Retina (tissue), 1 donor: ENCODE measurements at regions not wholly inside any gene's neighbourhood (a gene's known extent, or its start where the extent isn't known, plus 50 kb on each side); places are given as distances from the start of the nearest gene placed in this dataset.
"Not testable (repeated sequence)": the region's sequence is repeated elsewhere in the genome, so short reads cannot be mapped to it uniquely, and the experiment has no call there.

Experiments used
- DNase-seq: peaks from one replicate; pipeline ENCODE4 v3.0.0-alpha.2; 2016

DNA sequence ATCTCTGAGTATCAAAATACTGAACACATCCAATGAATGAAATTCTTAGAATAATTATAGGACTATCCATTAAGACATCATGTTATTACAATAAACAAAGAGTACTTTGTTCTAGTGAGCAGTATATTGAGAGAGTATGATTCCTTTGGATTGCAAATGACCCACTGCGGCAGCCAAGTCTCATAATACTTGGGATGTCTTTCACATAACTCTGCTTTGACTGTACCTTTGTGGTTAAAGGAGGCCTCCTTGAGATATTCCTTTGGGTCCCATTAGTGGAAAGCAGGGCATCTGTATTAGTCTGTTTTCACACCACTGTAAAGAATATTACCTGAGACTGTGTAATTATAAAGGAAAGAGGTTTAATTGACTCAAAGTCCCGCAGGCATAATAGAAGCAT lies 593.8 kb downstream of the TRHDE start:
- DNase-seq = no peak

DNA sequence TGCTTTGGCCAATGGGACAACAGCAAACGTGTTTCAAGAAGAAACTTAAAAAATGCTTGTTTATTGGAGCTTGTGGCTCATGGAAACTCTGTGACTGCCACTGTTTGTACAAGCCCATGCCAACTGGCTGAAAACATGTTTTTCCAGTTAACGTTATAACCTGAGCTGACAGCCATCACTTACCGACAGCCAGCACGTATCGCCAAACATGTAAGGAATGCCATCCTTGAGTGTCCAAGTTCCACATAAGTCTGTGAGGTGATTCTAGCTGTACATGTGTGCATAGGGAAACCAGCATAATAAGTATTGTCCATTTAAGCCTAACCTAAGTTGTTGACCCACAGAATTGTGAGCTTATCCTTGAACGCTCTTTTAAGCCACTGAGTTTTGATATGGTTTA lies 596.9 kb downstream of the TRHDE start:
- DNase-seq = no peak

DNA sequence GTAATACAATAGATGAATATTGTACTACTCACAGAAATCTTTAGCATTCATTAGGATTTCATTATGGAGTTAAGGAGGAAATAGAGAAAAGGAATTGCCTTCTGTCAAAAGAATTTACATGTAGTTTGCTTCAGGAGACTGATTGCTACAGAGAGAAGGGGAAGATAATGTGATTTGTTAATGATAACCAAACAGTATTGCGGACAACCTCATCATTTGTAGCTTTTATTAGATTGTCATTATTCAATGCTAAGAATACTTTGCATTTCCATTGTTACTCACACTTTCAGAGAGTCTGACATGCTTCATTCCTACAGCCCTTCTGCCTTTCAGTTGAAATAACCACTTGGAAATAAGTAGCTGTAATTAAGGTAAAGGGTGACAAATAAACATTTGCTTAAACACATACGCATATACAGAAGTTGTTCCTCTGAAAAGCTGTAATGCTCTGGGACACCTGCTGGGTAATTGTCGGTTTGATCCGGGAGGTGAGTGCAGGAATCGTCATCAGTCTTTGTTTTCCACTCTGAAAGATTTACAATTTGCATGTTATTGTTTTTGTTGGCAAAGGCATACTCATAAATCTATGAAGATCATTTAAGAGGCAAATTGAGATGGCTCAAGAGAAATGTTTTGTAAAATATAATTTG lies 600.2 kb downstream of the TRHDE start:
- no peak for DNase-seq

DNA sequence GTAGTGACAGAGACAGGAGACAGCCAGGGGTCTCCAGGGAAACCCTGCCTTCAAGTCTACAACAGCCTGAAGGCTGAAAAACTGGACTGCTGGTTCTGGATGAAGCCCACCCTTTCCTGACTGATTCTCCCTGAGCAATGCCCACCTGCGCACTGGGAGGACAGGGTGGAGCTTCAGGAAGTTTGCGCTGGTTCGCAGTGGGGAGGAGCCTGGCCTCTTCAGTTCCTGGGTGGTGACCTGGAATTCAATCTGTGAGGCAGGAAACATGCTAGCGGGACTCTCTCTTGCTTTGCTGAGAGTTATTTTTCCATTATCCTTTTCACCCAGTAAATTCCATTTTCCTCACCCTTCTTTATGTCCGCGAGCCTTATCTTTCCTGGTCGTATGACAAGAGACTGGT lies 600.8 kb downstream of the TRHDE start:
- no peak for DNase-seq

DNA sequence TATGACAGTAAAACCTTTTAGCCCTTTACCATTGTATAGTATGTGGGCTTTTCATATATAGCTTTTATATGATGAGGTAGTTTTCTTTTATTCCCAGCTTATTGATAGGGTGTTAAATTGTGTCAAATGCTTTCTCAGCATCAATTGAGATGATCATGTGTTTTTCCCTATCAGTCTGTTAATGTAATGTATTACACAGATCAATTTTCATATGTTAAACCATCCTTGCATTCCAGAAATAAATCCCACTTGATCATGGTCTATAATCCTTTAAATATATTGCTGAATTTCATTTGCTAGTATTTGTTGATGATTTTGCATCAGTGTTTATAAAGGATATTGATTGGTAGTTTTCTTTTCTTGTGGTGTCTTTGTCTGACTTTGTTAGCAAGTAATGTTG lies 603.9 kb downstream of the TRHDE start:
- no peak for DNase-seq

DNA sequence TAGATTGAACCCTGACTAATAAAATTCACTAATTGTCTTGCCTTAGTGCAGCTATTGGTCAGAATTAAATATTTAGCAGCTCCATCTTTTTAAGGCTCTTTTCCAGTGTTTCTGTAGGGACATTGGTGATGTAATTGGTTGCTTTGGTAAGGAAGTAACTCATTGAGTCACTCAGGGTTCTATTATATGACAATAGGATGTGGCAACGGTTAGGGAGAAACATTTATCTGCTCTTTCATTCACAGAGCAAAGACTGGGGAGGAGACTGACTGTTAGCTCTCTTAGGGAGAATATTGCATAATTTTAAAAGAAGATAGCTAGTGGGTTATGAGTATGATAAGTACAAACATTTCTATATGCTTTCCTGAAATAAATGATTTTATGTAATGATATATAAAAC lies 616.5 kb downstream of the TRHDE start:
- no peak for DNase-seq

DNA sequence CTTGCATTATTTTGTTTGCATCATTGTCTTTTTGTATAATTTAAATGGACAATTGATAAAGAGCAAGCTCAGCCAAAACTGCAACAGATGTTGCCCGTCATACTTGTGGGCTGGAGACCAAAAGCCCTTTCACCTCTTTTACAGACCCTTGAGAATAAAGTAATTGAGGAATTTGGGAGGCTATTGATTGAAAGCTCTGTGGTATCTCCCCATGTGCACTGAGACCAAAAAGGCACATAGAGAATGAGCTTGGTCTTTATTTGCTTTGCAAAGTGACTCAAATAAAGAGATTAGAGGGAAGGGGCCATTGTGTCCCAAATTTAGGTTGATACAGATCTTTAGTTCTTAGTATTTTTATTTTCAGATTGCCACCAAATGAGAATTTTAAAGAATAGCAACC lies 617.6 kb downstream of the TRHDE start:
- DNase-seq = no peak

DNA sequence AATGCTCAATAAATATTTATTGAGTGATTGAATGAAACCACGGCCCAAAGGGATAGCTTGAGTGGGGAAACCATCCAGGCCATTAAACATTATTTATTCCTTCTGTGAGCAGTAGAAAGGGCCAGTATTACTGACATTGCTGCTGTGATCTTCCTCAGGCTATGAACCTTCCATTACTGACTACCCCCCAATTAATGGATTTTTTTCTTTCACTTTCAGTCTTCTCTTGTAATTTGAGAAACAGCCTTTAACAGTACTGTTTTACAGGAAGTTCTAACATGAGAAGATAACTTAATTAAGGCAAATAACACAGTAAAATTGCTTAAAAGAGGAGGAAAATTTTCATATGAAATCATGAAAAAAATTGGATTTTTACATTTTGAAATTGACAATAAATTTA lies 629.5 kb downstream of the TRHDE start:
- DNase-seq = no peak

DNA sequence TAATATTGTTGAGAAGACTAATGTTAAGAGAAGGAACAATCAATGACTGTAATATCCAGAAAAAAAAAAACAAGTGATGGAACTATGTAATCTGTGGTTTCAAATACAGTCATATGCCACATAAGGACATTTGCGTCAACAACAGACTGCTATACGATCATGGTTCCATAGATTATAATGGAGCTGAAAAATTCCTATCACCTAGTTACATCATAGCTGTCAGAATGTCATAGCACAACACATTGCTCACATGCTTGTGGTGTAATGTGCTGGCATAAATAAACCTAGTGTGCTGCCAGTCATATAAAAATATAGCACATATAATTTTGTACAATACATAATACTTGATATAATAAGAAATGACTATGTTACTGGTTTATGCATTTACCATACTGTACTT lies 653.5 kb downstream of the TRHDE start:
- no peak for DNase-seq

DNA sequence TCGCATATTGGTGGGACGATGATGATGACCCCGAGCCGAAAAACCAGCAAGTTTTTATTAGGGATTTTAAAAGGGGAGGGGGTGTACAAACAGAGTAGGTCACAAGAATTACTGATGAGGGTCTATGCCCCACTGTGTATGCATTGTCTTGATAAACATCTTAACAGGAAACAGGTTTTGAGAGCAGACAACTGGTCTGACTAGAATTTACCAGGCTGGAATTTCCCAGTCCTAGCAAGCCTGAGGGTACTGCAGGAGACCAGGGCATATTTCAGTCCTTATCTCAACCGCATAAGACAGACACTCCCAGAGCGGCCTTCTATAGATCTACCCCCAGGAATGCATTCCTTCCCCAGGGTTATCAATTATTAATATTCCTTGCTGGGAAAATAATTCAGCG lies 659.7 kb downstream of the TRHDE start:
- not testable (repeated sequence) for DNase-seq

DNA sequence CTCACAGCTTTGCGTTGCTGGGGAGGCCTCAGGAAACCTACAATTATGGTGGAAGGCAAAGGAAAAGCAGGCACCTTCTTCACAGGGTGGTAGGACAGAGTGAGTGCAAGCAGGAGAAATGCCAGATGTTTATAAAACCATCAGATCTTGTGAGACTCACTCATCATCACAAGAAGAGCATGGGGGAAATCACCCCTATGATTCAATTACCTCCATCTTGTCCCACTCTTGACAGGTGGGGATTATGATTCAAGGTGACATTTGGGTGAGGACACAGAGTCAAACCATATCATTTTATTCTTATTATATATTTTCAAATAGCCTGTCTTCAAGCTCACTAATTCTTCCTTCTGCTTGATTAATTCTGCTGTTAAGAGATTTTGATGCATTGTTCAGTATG lies 665.3 kb downstream of the TRHDE start:
- DNase-seq = peak; percentile 32

DNA sequence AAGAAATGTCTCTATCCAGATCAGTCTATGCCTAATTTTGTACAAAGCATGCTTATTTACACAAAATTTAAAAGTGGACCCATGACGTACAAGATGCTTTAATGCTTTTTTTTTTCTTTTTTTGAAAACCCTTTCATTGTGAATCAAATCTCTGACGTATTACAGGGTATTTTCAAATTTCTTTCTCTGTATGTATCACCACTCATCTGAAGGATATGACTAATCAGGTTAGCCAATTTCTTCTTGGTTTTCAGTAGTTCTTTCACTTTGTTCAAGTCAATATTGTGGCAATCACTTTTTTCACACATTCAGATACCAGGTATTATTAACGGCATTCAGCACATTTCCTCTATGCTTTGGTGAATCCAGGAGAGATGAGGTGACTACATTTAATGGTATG lies 685.3 kb downstream of the TRHDE start:
- DNase-seq = no peak

DNA sequence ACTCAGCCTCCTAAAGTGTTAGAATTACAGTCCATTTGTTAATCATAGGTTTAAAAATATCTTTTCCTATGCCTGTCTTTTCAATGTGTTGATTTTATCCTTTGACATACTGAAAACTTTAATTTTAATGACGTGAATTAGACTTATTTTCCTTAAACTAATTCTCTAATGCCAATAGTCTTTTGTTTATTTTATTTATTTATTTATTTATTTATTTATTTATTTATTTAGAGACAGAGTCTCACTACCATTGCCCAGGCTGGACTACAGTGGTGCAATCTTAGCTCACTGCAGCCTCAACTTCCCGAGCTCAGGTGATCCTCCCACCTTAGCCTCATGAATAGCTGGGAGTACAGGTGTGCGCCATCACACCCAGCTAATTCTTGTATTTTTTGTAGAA lies 694.5 kb downstream of the TRHDE start:
- no peak for DNase-seq

DNA sequence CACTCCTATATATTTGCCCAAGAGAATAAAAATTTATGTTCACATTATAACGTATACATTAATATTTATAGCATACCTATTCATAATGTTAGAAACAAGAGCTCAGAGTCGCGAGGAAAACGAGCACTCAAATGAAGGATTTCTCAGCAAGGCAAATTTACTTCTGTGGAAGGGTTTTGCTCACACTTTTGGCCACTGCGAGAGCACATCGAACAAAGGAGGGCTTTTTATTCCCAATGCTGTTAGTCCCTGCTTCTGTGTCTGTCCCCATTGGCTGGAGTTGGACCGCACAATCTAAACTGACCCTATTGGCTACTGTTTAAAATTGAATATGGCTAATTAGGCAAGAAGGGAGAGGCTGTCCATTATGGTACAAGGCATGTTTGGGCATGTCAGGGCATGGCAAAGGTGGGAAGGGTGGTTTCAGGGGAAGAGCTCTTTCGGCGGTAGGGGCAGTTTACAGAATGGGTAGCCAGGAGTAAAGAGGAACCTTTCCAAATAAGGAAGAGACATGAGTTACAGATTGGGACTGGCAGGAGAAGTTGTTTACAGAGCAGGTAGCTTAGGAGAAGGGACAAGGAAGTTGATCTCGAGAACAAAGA lies 702.9 kb downstream of the TRHDE start:
- DNase-seq = no peak

DNA sequence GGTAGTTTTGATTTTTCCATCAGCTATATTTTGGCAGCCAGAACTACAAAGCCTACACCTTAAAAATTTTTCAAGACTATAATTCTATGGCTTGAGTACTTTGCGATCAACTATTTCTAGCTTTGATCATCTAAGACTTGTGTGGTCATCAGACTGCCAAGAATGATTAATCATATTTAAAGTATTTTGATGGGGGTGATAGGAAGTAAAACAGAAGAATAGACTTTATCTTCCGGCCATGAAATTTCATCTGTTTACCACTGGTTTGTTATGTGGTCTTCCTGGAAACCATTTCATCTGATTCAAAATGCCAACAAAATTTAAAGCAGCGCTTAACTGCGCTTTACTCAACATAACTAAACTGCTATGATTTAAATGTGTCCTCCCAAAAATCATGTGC lies 706.8 kb downstream of the TRHDE start:
- no peak for DNase-seq

DNA sequence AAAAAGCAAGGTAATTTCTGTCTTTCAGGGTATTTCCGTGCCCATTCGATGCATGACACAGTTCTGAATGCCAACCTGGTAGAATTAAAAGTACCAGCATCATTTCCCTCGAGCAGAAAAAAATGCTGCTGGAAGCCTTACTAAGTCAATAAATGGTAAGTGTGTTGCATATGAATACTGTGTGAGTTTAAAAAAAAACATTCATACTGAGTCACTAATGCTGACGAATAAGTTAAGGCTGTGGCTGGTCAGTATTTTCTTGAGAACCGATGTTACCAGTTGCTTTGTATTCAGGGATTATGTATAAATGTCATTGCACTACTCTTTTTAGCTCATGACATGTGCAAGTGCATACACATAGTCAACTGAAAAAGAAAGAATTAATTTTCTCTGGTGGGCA lies 710.2 kb downstream of the TRHDE start:
- no peak for DNase-seq

DNA sequence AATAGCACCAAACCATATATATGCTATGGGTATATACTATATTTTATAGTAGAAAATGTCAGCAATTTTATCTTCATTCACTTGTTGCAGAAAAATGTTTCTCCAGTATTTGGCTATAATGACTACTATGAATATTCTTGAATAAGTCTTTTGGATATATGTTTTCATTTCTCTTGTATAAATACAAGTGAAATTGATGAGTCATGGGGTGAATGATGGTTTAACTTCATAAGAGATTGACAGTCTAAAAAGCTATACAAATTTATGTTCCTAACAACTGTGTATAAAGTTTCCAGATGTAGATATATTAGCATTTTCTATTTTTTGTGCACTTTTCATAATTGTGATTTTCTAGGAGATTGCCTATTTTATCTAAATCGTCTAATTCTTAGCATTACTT lies 714.8 kb downstream of the TRHDE start:
- DNase-seq = no peak

DNA sequence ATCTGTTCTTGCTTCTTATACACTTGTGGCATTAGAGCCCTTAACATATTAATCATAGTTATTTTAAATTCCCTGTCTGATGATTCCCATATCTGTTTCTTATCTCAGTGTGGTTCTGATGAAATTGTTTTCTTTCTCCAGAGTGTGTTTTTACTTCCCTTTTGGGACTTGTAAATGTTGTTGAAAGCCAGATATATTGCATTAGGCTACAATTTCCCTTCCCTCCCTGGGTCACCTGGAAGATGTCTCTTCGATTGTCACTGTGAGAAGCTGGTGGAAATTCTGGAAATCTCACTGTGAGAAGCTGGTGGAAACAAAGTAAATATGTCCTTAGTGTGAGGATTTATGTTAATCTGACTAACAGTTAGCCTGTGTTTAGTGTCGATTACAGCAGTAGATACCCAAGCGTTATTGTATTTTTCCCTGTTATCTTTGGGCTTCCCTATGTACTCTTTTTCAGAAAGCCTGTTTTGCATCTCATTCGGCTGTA lies 717.3 kb downstream of the TRHDE start:
- DNase-seq = no peak

DNA sequence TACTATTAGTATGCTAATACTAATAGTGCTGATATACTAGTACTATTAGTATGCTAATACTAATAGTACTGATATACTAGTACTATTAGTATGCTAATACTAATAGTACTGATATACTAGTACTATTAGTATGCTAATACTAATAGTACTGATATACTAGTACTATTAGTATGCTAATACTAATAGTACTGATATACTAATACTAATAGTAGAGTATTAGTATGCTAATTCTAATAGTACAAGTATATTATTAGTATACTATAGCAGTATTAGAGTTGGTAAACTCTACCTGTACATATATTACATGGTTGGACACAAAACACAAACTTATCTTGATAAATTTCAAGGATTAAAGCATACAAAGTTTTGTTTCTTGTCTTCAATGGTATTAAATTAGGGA lies 722.9 kb downstream of the TRHDE start:
- not testable (repeated sequence) for DNase-seq

DNA sequence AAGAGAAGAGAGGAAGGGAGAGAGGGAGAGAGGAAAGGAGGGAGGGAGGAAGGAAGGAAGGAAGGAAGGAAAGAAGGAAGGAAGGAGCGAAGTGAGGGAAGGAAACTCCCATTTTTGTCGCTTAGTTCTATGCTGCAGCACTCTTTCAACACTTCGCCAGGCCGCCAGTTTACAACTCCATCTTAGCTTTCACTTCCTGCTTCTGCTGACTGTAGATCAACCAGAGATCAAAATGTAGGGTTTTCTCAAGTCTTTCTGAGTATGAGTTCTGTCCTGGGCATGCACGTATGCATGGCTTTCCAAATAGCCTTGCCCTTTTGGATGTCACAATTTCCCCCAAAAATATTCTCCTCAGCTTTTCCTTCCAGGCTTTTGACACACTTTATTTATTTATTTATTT lies 723.4 kb downstream of the TRHDE start:
- DNase-seq = no peak

DNA sequence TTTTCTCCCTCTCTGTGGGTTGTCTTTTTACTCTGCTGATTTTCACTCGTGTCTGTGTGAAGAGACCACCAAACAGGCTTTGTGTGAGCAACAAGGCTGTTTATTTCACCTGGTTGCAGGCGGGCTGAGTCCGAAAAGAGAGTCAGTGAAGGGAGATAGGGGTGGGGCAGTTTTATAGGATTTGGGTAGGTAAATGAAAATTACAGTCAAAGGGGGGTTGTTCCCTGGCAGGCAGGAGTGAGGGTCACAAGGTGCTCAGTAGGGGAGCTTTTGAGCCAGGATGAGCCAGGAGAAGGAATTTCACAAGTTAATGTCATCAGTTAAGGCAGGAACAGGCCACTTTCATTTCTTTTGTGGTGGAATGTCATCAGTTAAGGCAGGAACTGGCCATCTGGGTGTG lies 729.6 kb downstream of the TRHDE start:
- not testable (repeated sequence) for DNase-seq

DNA sequence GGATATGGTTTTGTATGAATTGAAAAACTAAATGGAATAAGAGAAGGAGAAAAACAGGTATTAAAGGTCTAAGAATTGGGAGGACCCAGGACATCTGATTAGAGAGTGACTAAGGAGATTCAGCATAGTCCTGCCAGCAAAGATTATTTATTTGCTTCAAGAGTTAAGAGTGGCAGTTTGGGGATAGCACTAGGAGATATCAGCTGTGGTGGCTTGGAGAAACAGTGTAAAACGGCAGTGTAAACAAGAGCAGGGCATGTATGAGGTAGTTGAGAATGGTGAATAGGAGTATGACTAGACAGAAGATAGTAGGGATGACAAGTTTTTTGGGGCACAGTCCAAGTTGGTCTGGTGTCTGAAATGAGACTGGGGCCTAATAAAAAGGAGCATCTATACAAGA lies 730.3 kb downstream of the TRHDE start:
- not testable (repeated sequence) for DNase-seq

DNA sequence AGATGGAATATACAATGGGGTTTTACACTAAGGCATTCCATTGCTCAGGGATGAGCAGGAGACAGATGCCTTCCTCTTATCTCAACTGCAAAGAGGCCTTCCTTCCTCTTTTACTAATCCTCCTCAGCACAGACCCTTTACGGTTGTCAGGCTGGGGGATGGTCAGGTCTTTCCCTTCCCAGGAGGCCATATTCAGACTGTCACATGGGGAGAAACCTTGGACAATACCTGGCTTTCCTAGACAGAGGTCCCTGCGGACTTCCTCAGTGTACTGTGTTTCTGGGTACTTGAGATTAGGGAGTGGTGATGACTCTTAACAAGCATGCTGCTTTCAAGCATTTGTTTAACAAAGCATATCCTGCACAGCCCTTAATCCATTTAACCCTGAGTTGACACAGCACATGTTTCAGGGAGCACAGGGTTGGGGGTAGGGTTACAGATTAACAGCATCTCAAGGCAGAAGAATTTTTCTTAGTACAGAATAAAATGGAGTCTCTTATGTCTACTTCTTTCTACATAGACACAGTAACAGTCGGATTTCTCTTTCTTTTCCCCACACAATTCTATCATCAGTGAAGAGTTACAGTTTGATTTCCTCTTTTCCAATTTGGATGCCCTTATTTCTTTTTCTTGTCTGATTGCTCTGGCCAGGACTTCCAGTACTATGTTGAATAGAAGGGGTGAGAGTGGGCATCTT lies 737.1 kb downstream of the TRHDE start:
- DNase-seq = not testable (repeated sequence)

DNA sequence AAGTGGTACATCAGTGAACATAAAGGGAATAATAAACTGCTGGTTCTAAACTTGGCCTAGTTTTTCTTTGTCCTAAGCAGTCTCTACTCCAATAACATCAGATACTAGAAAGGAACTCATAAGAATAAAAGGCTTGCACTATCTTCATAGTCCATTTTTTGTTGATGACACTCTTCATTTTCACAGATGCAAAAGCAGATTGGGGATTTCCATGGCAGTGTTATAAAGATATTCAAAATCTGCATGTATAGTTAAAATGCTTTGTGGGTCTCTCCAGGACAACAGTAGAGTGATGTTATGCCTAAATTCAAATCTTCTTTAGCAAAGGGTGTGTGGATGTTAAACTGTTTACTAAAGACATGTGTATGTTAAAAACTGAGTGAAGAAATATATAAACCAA lies 745.8 kb downstream of the TRHDE start:
- DNase-seq = no peak
